GM18873 (cell line): ENCODE measurements at regions not wholly inside any gene's neighbourhood (a gene's known extent, or its start where the extent isn't known, plus 50 kb on each side); places are given as distances from the start of the nearest gene placed in this dataset.

Experiments
- ATAC-seq: cut with Tn5 transposase; IDR thresholded peaks from one replicate; pipeline ENCODE4 v1.9.1; 2021; ENCODE audit warnings: mild to moderate bottlenecking, moderate library complexity, moderate number of reproducible peaks; ENCODE audit not compliant: unreplicated experiment, low FRiP score

GRCh38 chr11:45482331-45482730, 183.1 kb downstream of the CHST1 start:
- no peak for ATAC-seq

- no peak for ATAC-seq
Measured at GRCh38 chr11:45481026-45481425, 184.4 kb downstream of the CHST1 start.

- ATAC-seq, result no peak
Measured at GRCh38 chr11:45477588-45477987, 187.8 kb downstream of the CHST1 start.

GRCh38 chr11:45476126-45476525, 189.3 kb downstream of the CHST1 start:
- ATAC-seq, result no peak

GRCh38 chr11:45475173-45475572, 189.0 kb upstream of the SYT13 start:
- no peak for ATAC-seq

GRCh38 chr11:45473341-45473895, 187.3 kb upstream of the SYT13 start:
- ATAC-seq, result no peak

- no peak for ATAC-seq
Measured at GRCh38 chr11:45472716-45473317, 186.7 kb upstream of the SYT13 start.

- no peak for ATAC-seq
Measured at GRCh38 chr11:45471266-45471665, 185.1 kb upstream of the SYT13 start.

GRCh38 chr11:45470794-45471167, 184.6 kb upstream of the SYT13 start:
- no peak for ATAC-seq

GRCh38 chr11:45470151-45470793, 184.1 kb upstream of the SYT13 start:
- ATAC-seq, result no peak

GRCh38 chr11:45468267-45468856, 182.2 kb upstream of the SYT13 start:
- ATAC-seq, result no peak

GRCh38 chr11:45463541-45463940, 177.4 kb upstream of the SYT13 start:
- ATAC-seq, result no peak

- no peak for ATAC-seq
Measured at GRCh38 chr11:45461514-45461913, 175.4 kb upstream of the SYT13 start.

GRCh38 chr11:45459491-45459890, 173.3 kb upstream of the SYT13 start:
- no peak for ATAC-seq

GRCh38 chr11:45458269-45458668, 172.1 kb upstream of the SYT13 start:
- ATAC-seq, result no peak

GRCh38 chr11:45457649-45458048, 171.5 kb upstream of the SYT13 start:
- ATAC-seq, result no peak

GRCh38 chr11:45456686-45457085, 170.5 kb upstream of the SYT13 start:
- ATAC-seq, result no peak

GRCh38 chr11:45455536-45455935, 169.4 kb upstream of the SYT13 start:
- ATAC-seq, result no peak

- ATAC-seq, result no peak
Measured at GRCh38 chr11:45454917-45455401, 168.8 kb upstream of the SYT13 start.

- no peak for ATAC-seq
Measured at GRCh38 chr11:45453721-45454120, 167.6 kb upstream of the SYT13 start.

- no peak for ATAC-seq
Measured at GRCh38 chr11:45451766-45452440, 165.8 kb upstream of the SYT13 start.
